Sigmoid colon (tissue), 6 donors: ENCODE measurements at regions not wholly inside any gene's neighbourhood (a gene's known extent, or its start where the extent isn't known, plus 50 kb on each side); places are given as distances from the start of the nearest gene placed in this dataset.

Source experiments
- DNase-seq: peaks from one replicate; pipeline ENCODE4 v3.0.0-alpha.2; 2019
- H3K27ac ChIP-seq, 4 donors: fragments of 200-600 bp; sonication (generic); one replicate each; pipeline ENCODE4 v1.5.1; 2016 to 2019; ENCODE audit warnings: mild to moderate bottlenecking in 1 of 4
- H3K27me3 ChIP-seq, 3 donors: fragments of 200-600 bp; sonication (generic); one replicate each; pipeline ENCODE4 v1.5.1; 2019; ENCODE audit warnings: mild to moderate bottlenecking in 1 of 3
- H3K36me3 ChIP-seq, 4 donors: fragments of 200-600 bp; sonication (generic); one replicate each; pipeline ENCODE4 v1.5.1; 2016 to 2019
- H3K4me1 ChIP-seq, 4 donors: fragments of 200-600 bp; sonication (generic); one replicate each; pipeline ENCODE4 v1.5.1; 2017 to 2019
- H3K4me3 ChIP-seq, 4 donors: fragments of 200-600 bp; sonication (generic); one replicate each; pipeline ENCODE4 v1.5.1; 2017 to 2019; ENCODE audit warnings: mild to moderate bottlenecking in 2 of 4, moderate library complexity in 1 of 4
- H3K9me3 ChIP-seq, 4 donors: fragments of 200-600 bp in 3 of 4; sonication (generic) in 3 of 4; one replicate each; pipeline versions ENCODE4 v1.5.1 to v1.6.1; 2013 to 2019
- CTCF ChIP-seq, 4 experiments: fragments of 450-650 bp in 3 of 4; fragments of 200-600 bp in 1 of 4; IDR thresholded peaks; one replicate each; pipeline ENCODE4 v1.5.1; 2016 to 2019; ENCODE audit warnings: antibody characterized with exemption in 4 of 4, mild to moderate bottlenecking in 3 of 4, moderate library complexity in 2 of 4
- EP300 ChIP-seq, 4 donors: sonication (generic); formaldehyde crosslinking; IDR thresholded peaks; one replicate each; pipeline ENCODE4 v1.6.1; 2017; ENCODE audit warnings: antibody characterized with exemption in 4 of 4
- POLR2A ChIP-seq, 2 donors: fragments of 450-650 bp; IDR thresholded peaks; one replicate each; pipeline ENCODE4 v1.6.1; 2016; ENCODE audit warnings: antibody characterized with exemption in 2 of 2, mild to moderate bottlenecking in 2 of 2, moderate library complexity in 2 of 2
- POLR2AphosphoS5 ChIP-seq, 4 donors: sonication (generic); formaldehyde crosslinking; IDR thresholded peaks; one replicate each; pipeline ENCODE4 v1.6.1; 2017; ENCODE audit warnings: antibody characterized with exemption in 4 of 4
- WGBS, 2 donors: extraction: QIAGEN DNeasy Blood & Tissue Kit; methylation state at CpG; one replicate each; pipeline ENCODE4 v1.1.7; 2013; 5-methylcytosine and 5-hydroxymethylcytosine counted together
- intact Hi-C: fragments of 100-400 bp; cut with DNase I; formaldehyde crosslinking; loops from one replicate; pipeline ENCODE4 v1.15.1; 2023
- donor health status: healthy with polysubstance abuse.
- donor health status: healthy.

GRCh38 chr1:168482106-168482505 lies 61.7 kb downstream of the XCL2 start:
- intact Hi-C loops = loop anchor here (10.0 kb wide), 1 partner anchor 213 kb away; no protein-coding TSS in a partner anchor
- no peaks in the 10 kb centered on the region for H3K27me3 ChIP-seq
- TF ChIP-seq POLR2AphosphoS5 (IDR thresholded peaks at IDR 0.05) (no peak), EP300 (IDR thresholded peaks at IDR 0.05) (no peak), POLR2A (IDR thresholded peaks at IDR 0.05) (no peak), CTCF (IDR thresholded peaks at IDR 0.05) (no peak)
- no peak overlapping the region for H3K4me3 ChIP-seq
- H3K9me3 ChIP-seq = no peaks in the 10 kb centered on the region
- no peak for DNase-seq
- no peaks in the 10 kb centered on the region for H3K36me3 ChIP-seq
- H3K27ac ChIP-seq = peak overlapping the region; percentile 66 to 80 (median 76)
- H3K4me1 ChIP-seq = peaks cover 0 to 72% (median 59%) of the 10 kb centered on the region in 4 donors

GRCh38 chr1:168481586-168481985 lies 62.2 kb downstream of the XCL2 start:
- WGBS, 2 donors = 15 to 69% methylated on average over 4 of the region's 4 CpGs
- H3K36me3 ChIP-seq = no peaks in the 10 kb centered on the region
- peaks cover 0 to 77% (median 62%) of the 10 kb centered on the region in 4 donors for H3K4me1 ChIP-seq

GRCh38 chr1:168480997-168481396 lies 62.8 kb downstream of the XCL2 start:
- Histone ChIP-seq H3K27ac (peak overlapping the region; percentile 66 to 80 (median 76)), H3K27me3 (no peaks in the 10 kb centered on the region), H3K4me3 (no peak overlapping the region), H3K36me3 (no peaks in the 10 kb centered on the region), H3K9me3 (no peaks in the 10 kb centered on the region), H3K4me1 (peaks cover 0 to 82% (median 63%) of the 10 kb centered on the region in 4 donors)
- 98 to 99% methylated on average over 2 of the region's 2 CpGs for WGBS, 2 donors
- DNase-seq = no peak
- intact Hi-C loops = loop anchor here (10.0 kb wide), 1 partner anchor 214 kb away; no protein-coding TSS in a partner anchor
- TF ChIP-seq POLR2AphosphoS5 (IDR thresholded peaks at IDR 0.05) (no peak), POLR2A (IDR thresholded peaks at IDR 0.05) (no peak), EP300 (IDR thresholded peaks at IDR 0.05) (no peak), CTCF (IDR thresholded peaks at IDR 0.05) (no peak)

More at GRCh38 chr1:168481586-168481985, 62.2 kb downstream of the XCL2 start:
- no peak for DNase-seq
- H3K4me3 ChIP-seq = no peak overlapping the region
- no peak for TF ChIP-seq CTCF (IDR thresholded peaks at IDR 0.05)
- peak in 2 of 4 donors; percentile 40 for TF ChIP-seq POLR2AphosphoS5 (IDR thresholded peaks at IDR 0.05)
- intact Hi-C loops = loop anchor here (10.0 kb wide), 1 partner anchor 213 kb away; no protein-coding TSS in a partner anchor
- H3K27ac ChIP-seq = peak overlapping the region; percentile 66 to 80 (median 76)
- no peaks in the 10 kb centered on the region for H3K27me3 ChIP-seq
- no peaks in the 10 kb centered on the region for H3K9me3 ChIP-seq

- TF ChIP-seq POLR2A (IDR thresholded peaks at IDR 0.05) (no peak), POLR2AphosphoS5 (IDR thresholded peaks at IDR 0.05) (peak in 1 of 4 donors; percentile 8)
- intact Hi-C loops = no loop called here
- peaks cover 0 to 50% (median 33%) of the 10 kb centered on the region in 4 donors for H3K4me1 ChIP-seq
- no peaks in the 10 kb centered on the region for H3K27me3 ChIP-seq
- H3K27ac ChIP-seq = peak overlapping the region in 3 of 4 donors; percentile 23 to 52 (median 28)
- peaks cover 0 to 5% (median 0%) of the 10 kb centered on the region in 4 donors for H3K9me3 ChIP-seq
- no peaks in the 10 kb centered on the region for H3K36me3 ChIP-seq
- no peak overlapping the region for H3K4me3 ChIP-seq
- DNase-seq = no peak
Observed at GRCh38 chr1:168477792-168478191, 66.0 kb downstream of the XCL2 start.

- Histone ChIP-seq H3K4me1 (peaks cover 0 to 40% (median 23%) of the 10 kb centered on the region in 4 donors), H3K27me3 (no peaks in the 10 kb centered on the region), H3K36me3 (no peaks in the 10 kb centered on the region), H3K9me3 (peaks cover 0 to 5% (median 0%) of the 10 kb centered on the region in 4 donors), H3K27ac (peak overlapping the region in 3 of 4 donors; percentile 19 to 52 (median 22)), H3K4me3 (no peak overlapping the region)
- 70 to 75% methylated on average over 7 of the region's 7 CpGs for WGBS, 2 donors
- intact Hi-C loops = no loop called here
- no peak for TF ChIP-seq CTCF (IDR thresholded peaks at IDR 0.05)
- TF ChIP-seq POLR2AphosphoS5 (IDR thresholded peaks at IDR 0.05) = no peak
- no peak for TF ChIP-seq EP300 (IDR thresholded peaks at IDR 0.05)
- TF ChIP-seq POLR2A (IDR thresholded peaks at IDR 0.05) = no peak
- DNase-seq = no peak
Observed at GRCh38 chr1:168476588-168477385, 67.0 kb downstream of the XCL2 start.
